Lung (tissue), 11 donors: ENCODE measurements at regions not wholly inside any gene's neighbourhood (a gene's known extent, or its start where the extent isn't known, plus 50 kb on each side); places are given as distances from the start of the nearest gene placed in this dataset.

Experiments used
- ATAC-seq: fragments of 200-7000 bp; cut with Tn5 transposase; one replicate; pipeline ENCODE4 v1.9.1; 2020; ENCODE audit warnings: moderate number of reproducible peaks; ENCODE audit not compliant: insufficient read depth, low FRiP score
- DNase-seq, 3 donors: peaks; one replicate each; pipeline ENCODE4 v3.0.0-alpha.2; 2013 to 2017
- H3K27ac ChIP-seq, 2 donors: one replicate each; pipeline ENCODE4 v1.5.1; 2013; ENCODE audit warnings: mild to moderate bottlenecking in 2 of 2, moderate library complexity in 2 of 2, control low read depth in 1 of 2, inconsistent platforms in 1 of 2, low read depth in 1 of 2, low read length in 1 of 2
- H3K27me3 ChIP-seq, 3 donors: one replicate each; pipeline ENCODE4 v1.5.1; 2013; ENCODE audit warnings: low read length in 2 of 3; ENCODE audit not compliant: control insufficient read depth in 3 of 3, insufficient read depth in 3 of 3
- H3K36me3 ChIP-seq, 4 donors: one replicate each; pipeline ENCODE4 v1.5.1; 2013; ENCODE audit warnings: low read length in 4 of 4, mild to moderate bottlenecking in 1 of 4, moderate library complexity in 1 of 4; ENCODE audit not compliant: control insufficient read depth in 4 of 4, insufficient read depth in 4 of 4
- H3K4me1 ChIP-seq, 5 donors: one replicate each; pipeline ENCODE4 v1.5.1; 2013; ENCODE audit warnings: low read length in 5 of 5, mild to moderate bottlenecking in 2 of 5, moderate library complexity in 1 of 5; ENCODE audit not compliant: control insufficient read depth in 5 of 5, insufficient read depth in 5 of 5
- H3K4me3 ChIP-seq: one replicate; pipeline ENCODE4 v1.5.1; 2013; ENCODE audit warnings: mild to moderate bottlenecking, control low read depth, moderate library complexity
- H3K9ac ChIP-seq, 2 donors: one replicate each; pipeline ENCODE4 v1.5.1; 2013; ENCODE audit warnings: low read length in 2 of 2, control low read depth in 1 of 2; ENCODE audit not compliant: insufficient read depth in 1 of 2
- H3K9me3 ChIP-seq, 4 donors: one replicate each; pipeline ENCODE4 v1.5.1; 2013; ENCODE audit warnings: low read length in 3 of 4, mild to moderate bottlenecking in 1 of 4, moderate library complexity in 1 of 4; ENCODE audit not compliant: control insufficient read depth in 4 of 4, insufficient read depth in 3 of 4
- WGBS, 2 donors: extraction: QIAGEN DNeasy Blood & Tissue Kit; methylation state at CpG; one replicate each; pipeline ENCODE4 v1.1.7; 2013; 5-methylcytosine and 5-hydroxymethylcytosine counted together
- TF ChIP-seq, protein P1 (sequence below): IDR thresholded peaks from 2 replicates; pipeline ENCODE4 v1.5.1; 2012; ENCODE audit warnings: mild to moderate bottlenecking; ENCODE audit errors: control extremely low read depth, extremely low read depth
- donor health status: control.
- donor health status: control.
- donor health status: Bipolar disorder and iron deficiency.
- donor health status: healthy.
- donor health status: DM: yes; HTN: yes; CAD: no.

DNA sequence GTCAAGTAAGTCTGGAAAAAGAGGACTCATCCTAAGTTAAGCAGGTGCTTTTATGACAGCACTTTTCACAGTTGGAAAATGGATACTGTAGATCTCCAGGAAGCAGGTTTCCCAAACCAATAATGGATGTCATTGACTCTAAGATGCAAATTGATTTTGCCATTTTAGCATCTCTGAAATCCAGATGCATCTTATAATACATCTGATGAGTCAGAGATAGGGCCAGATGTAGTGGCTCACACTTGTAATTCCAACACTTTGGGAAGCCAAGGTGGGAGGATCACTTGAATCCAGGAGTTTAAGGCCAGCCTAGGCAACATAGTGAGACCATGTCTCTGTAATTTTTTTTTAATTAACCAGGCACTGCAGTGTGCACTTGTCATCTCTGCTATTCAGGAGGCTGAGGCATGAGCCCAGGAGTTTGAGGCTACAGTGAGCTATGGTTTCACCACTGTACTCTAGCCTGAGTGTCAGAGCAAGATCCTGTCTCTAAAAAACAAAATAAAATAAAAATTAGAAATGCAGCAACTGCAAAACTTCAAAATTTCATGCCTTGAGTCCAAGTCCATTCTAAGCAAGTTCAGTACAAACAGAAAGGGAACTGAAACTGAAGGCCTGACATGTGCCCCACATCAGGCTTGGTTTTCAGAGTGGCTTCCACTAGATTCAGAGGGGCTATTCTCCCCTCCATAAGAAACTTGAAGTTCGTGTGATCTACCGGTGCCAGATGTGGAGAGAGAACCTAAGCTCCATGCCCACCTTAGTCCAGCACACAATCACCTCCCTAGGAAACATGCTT lies 267.8 kb upstream of the NCKAP5 start:
- H3K9ac ChIP-seq: no peak overlapping the region
- no peaks in the 10 kb centered on the region for H3K36me3 ChIP-seq
- DNase-seq (no peak), ATAC-seq (no peak)
- TF ChIP-seq, protein P1, sequence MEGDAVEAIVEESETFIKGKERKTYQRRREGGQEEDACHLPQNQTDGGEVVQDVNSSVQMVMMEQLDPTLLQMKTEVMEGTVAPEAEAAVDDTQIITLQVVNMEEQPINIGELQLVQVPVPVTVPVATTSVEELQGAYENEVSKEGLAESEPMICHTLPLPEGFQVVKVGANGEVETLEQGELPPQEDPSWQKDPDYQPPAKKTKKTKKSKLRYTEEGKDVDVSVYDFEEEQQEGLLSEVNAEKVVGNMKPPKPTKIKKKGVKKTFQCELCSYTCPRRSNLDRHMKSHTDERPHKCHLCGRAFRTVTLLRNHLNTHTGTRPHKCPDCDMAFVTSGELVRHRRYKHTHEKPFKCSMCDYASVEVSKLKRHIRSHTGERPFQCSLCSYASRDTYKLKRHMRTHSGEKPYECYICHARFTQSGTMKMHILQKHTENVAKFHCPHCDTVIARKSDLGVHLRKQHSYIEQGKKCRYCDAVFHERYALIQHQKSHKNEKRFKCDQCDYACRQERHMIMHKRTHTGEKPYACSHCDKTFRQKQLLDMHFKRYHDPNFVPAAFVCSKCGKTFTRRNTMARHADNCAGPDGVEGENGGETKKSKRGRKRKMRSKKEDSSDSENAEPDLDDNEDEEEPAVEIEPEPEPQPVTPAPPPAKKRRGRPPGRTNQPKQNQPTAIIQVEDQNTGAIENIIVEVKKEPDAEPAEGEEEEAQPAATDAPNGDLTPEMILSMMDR: no peak
- peaks cover 0 to 2% (median 0%) of the 10 kb centered on the region in 4 donors for H3K9me3 ChIP-seq
- H3K4me1 ChIP-seq: peaks cover 0 to 5% (median 0%) of the 10 kb centered on the region in 5 donors
- H3K4me3 ChIP-seq: no peak overlapping the region
- H3K27me3 ChIP-seq: no peaks in the 10 kb centered on the region
- WGBS, 2 donors: 46 to 98% methylated on average over 2 of the region's 2 CpGs
- no peak overlapping the region for H3K27ac ChIP-seq

DNA sequence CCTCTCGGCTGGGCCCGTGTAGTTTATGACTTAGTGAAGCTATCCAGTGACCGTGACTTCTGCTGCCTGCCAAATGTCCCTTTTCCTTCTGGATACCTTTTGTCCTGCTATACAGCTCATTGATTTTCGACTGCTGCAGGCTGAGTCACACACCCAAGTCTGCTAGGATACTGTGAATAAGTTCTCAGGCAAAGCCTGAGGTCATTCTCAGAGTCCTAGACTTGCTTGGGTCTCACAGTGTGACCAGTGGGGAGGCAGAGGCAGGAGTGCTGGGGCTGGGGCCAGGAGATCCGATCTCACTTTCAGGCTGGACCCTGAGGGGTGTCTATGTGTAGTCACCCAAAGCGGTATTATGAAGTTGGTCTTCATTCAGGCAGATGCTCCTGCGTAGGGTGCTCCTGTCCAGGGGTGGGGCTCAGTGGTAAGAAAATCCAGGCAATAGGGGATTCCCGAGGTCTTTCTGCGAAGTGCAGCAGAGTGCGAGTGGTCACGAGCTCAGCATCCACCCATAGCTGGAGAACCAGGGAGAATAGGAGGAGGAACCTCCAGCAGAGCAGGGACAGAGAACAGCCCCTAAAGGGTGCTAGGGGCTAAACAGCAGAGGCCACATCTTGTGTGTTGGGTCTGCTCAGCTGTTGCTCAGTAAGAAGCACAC lies 268.6 kb upstream of the NCKAP5 start:
- TF ChIP-seq, protein P1: no peak
- Histone ChIP-seq H3K9me3 (peaks cover 0 to 2% (median 0%) of the 10 kb centered on the region in 4 donors), H3K27me3 (no peaks in the 10 kb centered on the region), H3K9ac (no peak overlapping the region), H3K4me3 (no peak overlapping the region), H3K27ac (no peak overlapping the region), H3K36me3 (no peaks in the 10 kb centered on the region), H3K4me1 (peaks cover 0 to 5% (median 0%) of the 10 kb centered on the region in 5 donors)
- WGBS, 2 donors: 85 to 93% methylated on average over 11 of the region's 11 CpGs
- DNase-seq (no peak), ATAC-seq (no peak)

DNA sequence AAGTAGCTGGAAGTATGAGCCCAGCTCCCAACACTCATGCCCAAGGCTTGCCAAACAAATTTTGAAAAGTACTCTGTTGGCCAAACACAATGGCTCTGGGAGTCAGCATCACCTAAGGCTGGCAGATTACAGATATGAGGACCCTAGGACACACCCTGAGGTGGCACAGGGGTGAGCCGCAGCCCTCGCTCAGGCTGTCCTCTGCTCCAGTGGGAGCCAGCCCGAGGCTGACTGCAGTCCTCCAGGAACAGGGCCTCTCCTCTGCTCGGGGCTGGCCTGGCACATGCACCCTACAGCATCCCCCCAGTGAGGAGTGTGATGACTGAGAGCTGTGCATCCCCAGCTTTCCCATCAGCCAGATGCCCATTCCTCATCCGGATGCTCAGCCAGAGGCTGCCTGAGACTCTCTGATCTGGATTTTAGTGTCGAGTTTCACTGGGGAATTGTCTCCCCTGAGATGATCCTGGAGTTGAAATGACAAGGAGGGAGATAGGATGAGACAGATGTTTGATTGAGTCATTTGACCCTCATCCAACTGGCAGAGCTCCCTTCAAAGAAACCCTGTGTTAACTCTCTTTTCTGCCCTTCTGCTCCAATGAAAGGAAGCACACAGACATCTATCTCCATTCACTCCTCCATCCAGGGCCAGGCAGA lies 269.3 kb upstream of the NCKAP5 start:
- H3K4me3 ChIP-seq: no peak overlapping the region
- ATAC-seq: no peak

More for the DNA sequence above, 269.3 kb upstream of the NCKAP5 start:
- 85 to 86% methylated on average over 6 of the region's 6 CpGs for WGBS, 2 donors
- no peaks in the 10 kb centered on the region for H3K36me3 ChIP-seq
- no peak overlapping the region for H3K9ac ChIP-seq
- no peaks in the 10 kb centered on the region for H3K27me3 ChIP-seq
- no peak overlapping the region for H3K27ac ChIP-seq
- peaks cover 0 to 2% (median 0%) of the 10 kb centered on the region in 4 donors for H3K9me3 ChIP-seq
- DNase-seq: no peak
- TF ChIP-seq, protein P1: no peak
- H3K4me1 ChIP-seq: peaks cover 0 to 5% (median 0%) of the 10 kb centered on the region in 5 donors
